GM23338 (cell line): ENCODE measurements at regions not wholly inside any gene's neighbourhood (a gene's known extent, or its start where the extent isn't known, plus 50 kb on each side); places are given as distances from the start of the nearest gene placed in this dataset.

Experiments used
- CTCF ChIP-seq, 2 experiments: fragments of 200-600 bp in 1 of 2; sonication (generic) in 1 of 2; conservative IDR thresholded peaks; 2 replicates each; pipeline versions ENCODE4 v1.5.1 to v1.6.1; 2016 to 2017; ENCODE audit warnings: antibody characterized with exemption in 2 of 2, low read depth in 2 of 2, mild to moderate bottlenecking in 2 of 2, moderate library complexity in 1 of 2
- EZH2 ChIP-seq: fragments of 200-600 bp; sonication (generic); IDR thresholded peaks from one replicate; pipeline ENCODE4 v1.8.0; 2017; ENCODE audit warnings: antibody characterized with exemption, mild to moderate bottlenecking, low read depth; ENCODE audit not compliant: unreplicated experiment

DNA sequence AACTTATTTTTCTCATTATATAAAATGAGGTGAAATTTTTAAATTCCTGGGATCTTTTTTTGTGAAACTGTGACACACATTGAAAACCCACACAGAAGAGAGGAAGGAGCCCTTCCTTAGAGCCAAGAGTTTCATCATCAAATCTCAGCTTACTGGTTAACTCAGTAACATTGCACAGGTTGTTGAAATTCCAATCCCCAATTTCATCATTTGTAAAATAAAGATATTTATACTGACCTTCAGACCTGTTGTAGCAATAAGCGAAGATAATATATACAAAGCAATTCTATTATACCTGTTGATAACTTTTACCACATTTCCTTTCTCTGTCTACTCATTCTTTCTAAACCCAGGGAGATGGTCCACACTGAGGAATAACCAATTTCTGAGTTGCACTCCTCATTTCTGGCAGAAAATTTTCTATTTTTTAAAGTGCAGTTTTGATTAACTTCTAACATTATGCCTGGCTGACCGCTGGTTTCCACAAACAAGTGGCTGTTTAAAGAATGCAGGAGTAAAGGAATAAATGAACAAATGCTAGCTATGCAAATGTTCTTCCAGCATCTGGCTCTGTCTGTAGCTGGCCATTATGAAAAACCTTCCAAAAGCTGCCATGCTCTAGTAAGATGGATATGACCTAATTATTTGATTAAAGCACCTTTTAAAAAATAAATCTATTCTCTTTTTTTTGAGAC is 105.7 kb upstream of the LINC00305 start:
- TF ChIP-seq CTCF (conservative IDR thresholded peaks at IDR 0.05; ENCODE audit: low read depth in 2 of 2) (no peak), EZH2 (no peak)
